SK-N-MC (cell line): ENCODE measurements at regions not wholly inside any gene's neighbourhood (a gene's known extent, or its start where the extent isn't known, plus 50 kb on each side); places are given as distances from the start of the nearest gene placed in this dataset.
A peak's percentile ranks its signal among the peaks of the same experiment; 100 is the strongest.

ENCODE experiments used
- DNase-seq: peaks from one replicate; pipeline ENCODE4 v3.0.0-alpha.2; 2011; ENCODE audit warnings: low read depth, low spot score
- H3K27ac ChIP-seq: fragments of 200-600 bp; sonication (generic); 2 replicates; pipeline ENCODE4 v1.5.1; 2016; ENCODE audit warnings: mixed run types
- H3K36me3 ChIP-seq: fragments of 200-600 bp; sonication (generic); 2 replicates; pipeline ENCODE4 v1.6.1; 2017; ENCODE audit warnings: antibody characterized with exemption, low read length, mixed read lengths; ENCODE audit not compliant: insufficient read depth
- H3K4me3 ChIP-seq: fragments of 200-600 bp; sonication (generic); 2 replicates; pipeline ENCODE4 v1.5.1; 2016
- H3K9ac ChIP-seq: fragments of 200-600 bp; sonication (generic); 2 replicates; pipeline ENCODE4 v1.8.0; 2017; ENCODE audit warnings: mixed run types, mixed read lengths; ENCODE audit not compliant: insufficient read length
- H3K9me3 ChIP-seq: fragments of 200-600 bp; sonication (generic); 2 replicates; pipeline ENCODE4 v1.6.1; 2017; ENCODE audit warnings: low read depth, mild to moderate bottlenecking, antibody characterized with exemption, low read length, moderate library complexity, mixed read lengths
- EZH2 ChIP-seq: fragments of 200-600 bp; sonication (generic); IDR thresholded peaks from one replicate; pipeline ENCODE4 v1.6.1; 2017; ENCODE audit warnings: antibody characterized with exemption
- FOXP2 ChIP-seq: optimal IDR thresholded peaks from 2 replicates; pipeline ENCODE3; 2011; ENCODE audit warnings: mild to moderate bottlenecking, moderate library complexity; ENCODE audit not compliant: insufficient read depth; ENCODE audit errors: extremely low read length, control extremely low read depth
- POLR2AphosphoS5 ChIP-seq: IDR thresholded peaks from 2 replicates; pipeline ENCODE4 v1.6.1; 2012; ENCODE audit warnings: mild to moderate bottlenecking, low read depth, low read length, borderline replicate concordance

DNA sequence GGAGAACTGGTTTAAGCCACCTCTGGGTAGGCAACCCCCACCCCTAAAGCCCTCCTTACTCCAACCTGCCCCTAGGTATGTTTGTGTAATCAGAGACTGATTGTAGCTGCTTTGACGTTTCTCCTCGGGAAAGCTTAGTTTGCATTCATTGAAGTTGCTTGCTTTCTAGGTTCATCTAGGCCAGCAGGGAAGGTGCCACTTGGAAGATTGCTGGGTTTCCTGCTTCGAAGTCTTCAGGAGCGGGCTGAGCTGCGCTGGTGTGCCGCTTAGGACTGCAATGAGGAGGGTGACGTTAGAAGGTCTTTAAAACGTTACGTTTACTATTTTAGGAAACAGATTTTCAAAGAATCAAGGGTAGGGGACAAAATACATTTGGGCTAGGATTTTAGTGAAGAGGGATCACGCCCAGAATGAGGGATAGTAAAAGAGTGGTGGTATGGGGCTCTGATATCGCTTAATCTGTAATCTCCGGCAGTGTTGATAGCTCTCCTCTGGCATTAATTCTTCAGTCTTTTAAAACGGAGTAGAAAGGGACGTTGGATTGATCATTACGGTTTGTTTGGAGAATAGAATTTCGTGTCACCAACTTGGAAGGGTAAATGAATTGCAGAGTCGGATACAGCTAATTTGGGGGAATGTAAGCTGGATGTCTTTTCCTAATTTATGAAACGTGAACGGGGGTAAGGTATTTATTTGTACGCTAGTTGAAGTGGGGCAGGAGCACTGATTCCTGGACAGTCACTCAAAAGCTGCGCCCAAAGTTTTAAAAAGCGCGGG lies 92.6 kb upstream of the PRDM1 start:
- H3K27ac ChIP-seq, result no peak overlapping the region
- H3K9me3 ChIP-seq, result no peaks in the 10 kb centered on the region

DNA sequence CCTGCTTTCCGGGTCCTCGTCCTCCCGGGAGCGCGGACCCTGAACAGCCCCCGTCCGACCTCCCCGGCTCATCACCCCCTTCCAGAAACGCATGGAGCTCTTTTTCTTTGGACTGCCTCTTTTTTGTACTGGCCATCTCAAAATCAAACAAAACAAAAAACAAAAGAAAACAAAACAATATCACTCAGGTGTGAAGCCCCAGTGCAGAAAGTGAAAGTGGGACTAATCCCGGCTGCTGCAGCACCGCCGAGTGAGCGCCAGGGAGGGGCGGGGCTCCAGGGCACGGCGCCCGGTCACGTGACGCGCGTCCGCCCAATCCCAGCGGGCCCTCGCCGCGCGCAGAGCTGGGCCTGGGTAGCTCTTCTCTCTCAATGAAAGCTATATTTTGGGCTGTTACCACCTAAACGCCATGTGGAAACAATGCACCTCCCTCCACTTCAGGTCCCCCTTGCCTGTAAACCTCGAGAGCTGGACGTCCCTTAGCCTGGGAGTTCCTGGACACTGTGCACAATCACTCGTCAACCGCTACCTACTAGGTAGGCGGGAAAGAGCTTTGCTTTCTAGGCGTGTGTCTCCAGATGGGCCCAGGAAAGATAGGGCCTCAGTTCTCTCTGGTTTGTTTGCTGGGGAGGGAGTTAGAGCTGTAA lies 93.7 kb upstream of the PRDM1 start:
- no peak for DNase-seq
- peak overlapping the region; percentile 57 for H3K9ac ChIP-seq
- TF ChIP-seq POLR2AphosphoS5 (peak; percentile 55; the same call in 1 of the 2 replicates), EZH2 (no peak)
- H3K4me3 ChIP-seq, result peak overlapping the region; percentile 87
- H3K9me3 ChIP-seq, result no peaks in the 10 kb centered on the region
- H3K27ac ChIP-seq, result no peak overlapping the region
- no peaks in the 10 kb centered on the region for H3K36me3 ChIP-seq

More for the DNA sequence above, 92.6 kb upstream of the PRDM1 start:
- no peak for DNase-seq
- no peaks in the 10 kb centered on the region for H3K36me3 ChIP-seq
- no peak overlapping the region for H3K9ac ChIP-seq
- TF ChIP-seq EZH2 (no peak), FOXP2 (no peak), POLR2AphosphoS5 (no peak)
- H3K4me3 ChIP-seq, result peak overlapping the region; percentile 90

DNA sequence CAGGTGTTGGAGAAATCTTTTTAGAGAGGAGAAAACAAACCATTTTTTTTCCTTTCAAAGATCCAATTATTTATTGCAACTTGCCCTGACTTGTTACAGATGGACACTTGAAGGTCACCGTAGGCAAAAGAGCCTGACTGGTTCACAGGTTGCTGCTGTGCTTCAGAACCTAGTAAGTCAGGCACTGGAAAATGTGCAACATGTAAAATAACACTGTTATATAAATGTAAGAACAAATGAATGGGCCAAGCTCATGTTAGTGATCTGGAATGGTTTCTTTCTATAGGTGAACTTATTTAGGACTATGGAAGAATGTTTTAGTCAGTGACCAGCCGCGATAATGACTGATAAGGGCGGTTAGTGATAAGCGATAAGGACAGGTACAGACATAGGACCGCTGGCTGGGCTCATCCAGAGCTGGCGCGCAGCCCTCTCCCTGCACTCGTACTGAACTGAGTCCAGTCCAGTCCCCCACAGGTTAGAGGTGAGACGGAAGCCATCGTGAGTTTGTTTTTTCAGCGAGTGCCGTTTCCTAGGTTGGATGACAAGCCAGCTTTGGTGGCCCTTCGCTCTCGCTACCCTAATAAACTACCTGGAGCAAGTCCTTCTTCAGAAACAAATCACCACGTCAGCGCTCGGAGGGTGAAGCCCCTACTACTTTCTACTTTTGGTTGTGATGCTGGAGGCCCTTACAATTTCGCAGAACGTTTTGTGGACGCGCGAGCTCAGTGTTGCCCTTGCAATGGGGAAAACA lies 94.4 kb upstream of the PRDM1 start:
- H3K9ac ChIP-seq, result peak overlapping the region; percentile 57
- no peaks in the 10 kb centered on the region for H3K9me3 ChIP-seq
- H3K4me3 ChIP-seq, result peak overlapping the region; percentile 87
- TF ChIP-seq EZH2, result no peak
- TF ChIP-seq POLR2AphosphoS5, result no peak
- no peak for TF ChIP-seq FOXP2
- DNase-seq, result no peak
- H3K27ac ChIP-seq, result no peak overlapping the region
- H3K36me3 ChIP-seq, result no peaks in the 10 kb centered on the region

DNA sequence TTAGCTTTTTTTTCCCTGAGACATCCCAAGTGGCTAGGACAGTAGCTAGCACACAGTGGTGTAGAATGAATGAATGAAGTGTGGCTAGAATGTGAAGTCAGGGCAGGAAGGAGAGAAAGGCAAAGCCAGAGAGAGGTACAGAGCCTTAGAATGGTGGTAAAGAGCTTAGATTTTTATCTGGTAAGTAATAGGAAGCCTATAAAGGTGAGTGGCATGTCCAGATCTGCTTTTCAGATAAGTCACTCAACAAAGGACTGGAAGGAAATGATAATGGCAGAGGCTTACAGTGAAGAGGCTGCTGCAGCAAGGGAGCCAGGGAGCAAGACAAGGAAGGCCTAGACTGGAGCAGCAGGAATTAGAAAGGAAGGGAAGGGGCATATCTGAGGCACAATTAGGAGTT lies 96.0 kb upstream of the PRDM1 start:
- no peak for TF ChIP-seq EZH2
- no peak for TF ChIP-seq POLR2AphosphoS5
- TF ChIP-seq FOXP2, result no peak
- no peak for DNase-seq
- H3K36me3 ChIP-seq, result no peaks in the 10 kb centered on the region
- no peaks in the 10 kb centered on the region for H3K9me3 ChIP-seq
- H3K9ac ChIP-seq, result no peak overlapping the region
- H3K27ac ChIP-seq, result no peak overlapping the region
- no peak overlapping the region for H3K4me3 ChIP-seq

DNA sequence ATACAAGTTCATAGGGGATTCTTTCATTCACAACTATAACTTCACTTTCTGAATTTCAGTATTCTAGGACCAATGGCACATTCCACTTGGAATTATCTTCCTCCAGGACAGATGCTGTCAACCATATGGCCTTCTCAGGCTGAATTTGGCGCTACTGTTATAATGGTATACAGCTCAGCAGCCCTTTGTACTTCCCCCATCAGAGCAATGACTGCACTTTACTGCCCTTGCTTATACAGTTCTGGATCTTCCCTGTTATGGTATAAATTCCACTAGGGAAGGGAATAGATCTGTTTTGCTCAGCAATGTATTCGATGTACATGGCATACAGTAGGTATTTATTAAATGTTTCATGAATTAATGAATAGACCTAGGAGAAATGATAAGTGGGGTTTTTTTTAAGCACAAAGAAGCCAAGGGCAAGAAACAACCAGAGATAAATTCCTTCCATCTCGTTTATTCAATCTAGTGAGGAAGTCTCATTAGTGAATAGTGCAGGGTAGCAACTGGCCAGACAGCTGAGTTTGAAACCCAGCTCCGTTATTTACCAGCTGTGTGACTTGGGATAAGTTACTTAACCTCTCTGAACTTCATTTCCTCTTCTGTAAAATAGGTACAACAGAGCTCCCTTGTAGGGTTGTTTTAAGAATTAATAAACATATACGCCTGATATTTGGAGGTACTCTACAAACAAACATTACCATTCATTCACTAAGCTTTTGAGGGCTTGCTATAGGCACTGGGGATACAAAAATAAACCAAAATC lies 97.1 kb upstream of the PRDM1 start:
- DNase-seq, result no peak
- Histone ChIP-seq H3K27ac (no peak overlapping the region), H3K4me3 (no peak overlapping the region), H3K9me3 (no peaks in the 10 kb centered on the region), H3K9ac (no peak overlapping the region), H3K36me3 (no peaks in the 10 kb centered on the region)
- TF ChIP-seq FOXP2, result no peak
- no peak for TF ChIP-seq EZH2

DNA sequence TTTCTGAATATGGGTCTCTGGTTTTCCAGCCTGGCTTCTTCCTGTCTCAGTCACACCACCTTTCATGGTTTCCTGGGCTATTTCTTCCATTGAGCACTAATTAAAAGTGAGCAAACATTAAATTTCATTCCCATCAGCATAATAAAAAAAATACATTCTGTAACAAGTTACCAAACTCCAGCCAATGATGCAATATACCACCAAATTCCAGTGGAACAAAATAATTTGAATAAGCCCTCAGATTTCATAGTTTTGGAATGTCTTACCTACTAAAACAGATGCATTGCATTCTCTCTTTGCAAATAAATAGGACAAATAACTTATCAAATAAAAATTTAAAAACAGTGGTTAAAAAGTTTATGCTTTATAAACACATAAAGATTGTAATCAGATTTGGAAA lies 97.8 kb upstream of the PRDM1 start:
- H3K36me3 ChIP-seq, result no peaks in the 10 kb centered on the region
- H3K4me3 ChIP-seq, result no peak overlapping the region
- TF ChIP-seq EZH2 (no peak), FOXP2 (no peak), POLR2AphosphoS5 (no peak)
- no peak for DNase-seq
- no peak overlapping the region for H3K9ac ChIP-seq
- H3K27ac ChIP-seq, result no peak overlapping the region
- H3K9me3 ChIP-seq, result no peaks in the 10 kb centered on the region

DNA sequence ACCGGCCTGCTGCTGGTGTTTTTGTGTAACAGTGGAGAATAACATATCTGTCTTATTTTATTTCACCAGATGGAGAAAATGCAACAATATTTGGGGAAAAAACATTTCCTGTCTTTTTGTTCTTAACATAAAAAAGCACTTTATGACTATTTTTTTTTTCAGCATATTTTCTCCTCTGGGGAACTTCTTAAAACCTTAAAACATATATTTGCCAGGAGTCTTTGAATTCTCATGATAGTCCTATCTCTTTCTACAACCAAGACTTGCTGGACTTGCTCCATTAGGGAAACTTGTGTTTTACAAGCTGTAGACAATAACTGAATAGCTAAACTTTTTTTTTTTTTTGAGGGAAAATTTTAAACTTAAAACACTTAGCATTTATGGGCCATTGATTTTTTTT lies 98.6 kb upstream of the PRDM1 start:
- no peak overlapping the region for H3K9ac ChIP-seq
- DNase-seq, result no peak
- H3K9me3 ChIP-seq, result no peaks in the 10 kb centered on the region
- no peaks in the 10 kb centered on the region for H3K36me3 ChIP-seq
- no peak overlapping the region for H3K4me3 ChIP-seq
- TF ChIP-seq POLR2AphosphoS5 (no peak), FOXP2 (no peak), EZH2 (no peak)
- H3K27ac ChIP-seq, result no peak overlapping the region

DNA sequence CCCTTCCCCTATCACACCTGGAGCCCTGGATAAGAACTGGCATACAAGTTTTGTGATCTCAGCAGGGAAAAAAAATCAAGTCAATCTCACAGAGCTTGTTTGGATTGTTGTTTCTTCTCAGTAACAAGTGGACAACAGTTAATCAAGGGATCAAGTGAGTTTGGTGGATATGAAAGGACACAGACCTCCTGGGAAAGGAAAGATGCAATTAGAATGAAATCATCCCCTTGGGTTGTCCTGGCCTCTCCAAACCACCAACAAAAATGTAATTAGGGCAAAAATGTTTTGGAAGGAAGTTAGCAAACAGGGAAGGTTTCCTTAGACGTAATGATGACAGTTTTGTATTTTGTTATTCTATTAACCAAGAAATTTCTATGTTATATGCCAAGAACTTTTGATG lies 99.1 kb upstream of the PRDM1 start:
- no peak overlapping the region for H3K27ac ChIP-seq
- H3K9me3 ChIP-seq, result no peaks in the 10 kb centered on the region
- no peak for DNase-seq
- no peak for TF ChIP-seq FOXP2
- TF ChIP-seq EZH2, result no peak
- no peak for TF ChIP-seq POLR2AphosphoS5
- H3K9ac ChIP-seq, result no peak overlapping the region
- H3K36me3 ChIP-seq, result no peaks in the 10 kb centered on the region
- no peak overlapping the region for H3K4me3 ChIP-seq
